KMS-11 (cell line): ENCODE measurements at regions not wholly inside any gene's neighbourhood (a gene's known extent, or its start where the extent isn't known, plus 50 kb on each side); places are given as distances from the start of the nearest gene placed in this dataset.

Source experiments
- H2AFZ ChIP-seq: fragments of 200-600 bp; sonication (generic); 2 replicates; pipeline ENCODE4 v1.6.1; 2016; ENCODE audit warnings: antibody characterized with exemption, mixed run types, low read depth
- H3K27ac ChIP-seq: fragments of 200-600 bp; sonication (generic); 2 replicates; pipeline ENCODE4 v1.6.1; 2016; ENCODE audit warnings: mild to moderate bottlenecking, mixed run types
- H3K27me3 ChIP-seq: fragments of 200-600 bp; sonication (generic); 2 replicates; pipeline ENCODE4 v1.6.1; 2017; ENCODE audit warnings: mild to moderate bottlenecking, low read depth, mixed run types, moderate library complexity; ENCODE audit not compliant: insufficient read depth
- H3K36me3 ChIP-seq: fragments of 200-600 bp; sonication (generic); 2 replicates; pipeline ENCODE4 v1.6.1; 2017; ENCODE audit warnings: mild to moderate bottlenecking, mixed run types; ENCODE audit not compliant: insufficient read depth
- H3K4me1 ChIP-seq: fragments of 200-600 bp; sonication (generic); 2 replicates; pipeline ENCODE4 v1.6.1; 2016; ENCODE audit warnings: mild to moderate bottlenecking, low read depth, mixed run types; ENCODE audit not compliant: poor library complexity, severe bottlenecking
- H3K4me2 ChIP-seq: fragments of 200-600 bp; sonication (generic); 2 replicates; pipeline ENCODE4 v1.7.0; 2016; ENCODE audit warnings: mild to moderate bottlenecking, mixed run types
- H3K4me3 ChIP-seq: fragments of 200-600 bp; sonication (generic); IDR thresholded peaks from 2 replicates; pipeline ENCODE4 v1.6.1; 2017; ENCODE audit warnings: low read depth, low read length, mixed read lengths; ENCODE audit not compliant: insufficient read depth
- H3K79me2 ChIP-seq: fragments of 200-600 bp; sonication (generic); 2 replicates; pipeline ENCODE4 v1.6.1; 2016; ENCODE audit warnings: low read depth, mixed run types; ENCODE audit not compliant: insufficient read depth
- H3K9ac ChIP-seq: fragments of 200-600 bp; sonication (generic); 2 replicates; pipeline ENCODE4 v1.6.1; 2016; ENCODE audit warnings: mild to moderate bottlenecking, mixed run types
- H4K20me1 ChIP-seq: fragments of 200-600 bp; sonication (generic); 2 replicates; pipeline ENCODE4 v1.6.1; 2016; ENCODE audit warnings: mild to moderate bottlenecking, mixed run types; ENCODE audit not compliant: insufficient read depth
- CTCF ChIP-seq: fragments of 200-600 bp; sonication (generic); conservative IDR thresholded peaks from 2 replicates; pipeline ENCODE4 v1.6.1; 2017; ENCODE audit warnings: low read depth, mild to moderate bottlenecking, antibody characterized with exemption, low read length, moderate library complexity, mixed read lengths

GRCh38 chr12:20047901-20048300 is 320.4 kb upstream of the PDE3A start:
- no peak for TF ChIP-seq CTCF
- no peak overlapping the region for H3K9ac ChIP-seq

GRCh38 chr12:20050221-20050620 is 318.1 kb upstream of the PDE3A start:
- Histone ChIP-seq H3K79me2 (no peaks in the 10 kb centered on the region), H3K27me3 (no peaks in the 10 kb centered on the region), H3K4me1 (no peaks in the 10 kb centered on the region), H4K20me1 (no peaks in the 10 kb centered on the region), H3K36me3 (no peaks in the 10 kb centered on the region), H2AFZ (no peak overlapping the region), H3K27ac (no peak overlapping the region), H3K9ac (no peak overlapping the region), H3K4me3 (no peak overlapping the region), H3K4me2 (no peak overlapping the region)
- TF ChIP-seq CTCF: no peak

More at GRCh38 chr12:20047901-20048300, 320.4 kb upstream of the PDE3A start:
- no peaks in the 10 kb centered on the region for H3K36me3 ChIP-seq
- H3K27ac ChIP-seq: no peak overlapping the region
- no peak overlapping the region for H3K4me3 ChIP-seq
- H2AFZ ChIP-seq: no peak overlapping the region
- no peak overlapping the region for H3K4me2 ChIP-seq
- no peaks in the 10 kb centered on the region for H4K20me1 ChIP-seq
- H3K4me1 ChIP-seq: no peaks in the 10 kb centered on the region
- H3K79me2 ChIP-seq: no peaks in the 10 kb centered on the region
- no peaks in the 10 kb centered on the region for H3K27me3 ChIP-seq

- Histone ChIP-seq H3K27me3 (no peaks in the 10 kb centered on the region), H3K36me3 (no peaks in the 10 kb centered on the region), H3K4me1 (no peaks in the 10 kb centered on the region), H3K4me3 (no peak overlapping the region), H4K20me1 (no peaks in the 10 kb centered on the region), H2AFZ (no peak overlapping the region), H3K9ac (no peak overlapping the region), H3K4me2 (no peak overlapping the region), H3K27ac (no peak overlapping the region), H3K79me2 (no peaks in the 10 kb centered on the region)
- no peak for TF ChIP-seq CTCF
These were observed 314.6 kb upstream of the PDE3A start for GRCh38 chr12:20053782-20054181.

- no peak for TF ChIP-seq CTCF
- no peak overlapping the region for H2AFZ ChIP-seq
- no peak overlapping the region for H3K9ac ChIP-seq
- H3K27ac ChIP-seq: no peak overlapping the region
- no peaks in the 10 kb centered on the region for H3K79me2 ChIP-seq
- H3K4me3 ChIP-seq: no peak overlapping the region
- H3K4me1 ChIP-seq: no peaks in the 10 kb centered on the region
- no peaks in the 10 kb centered on the region for H3K27me3 ChIP-seq
- H4K20me1 ChIP-seq: no peaks in the 10 kb centered on the region
- no peak overlapping the region for H3K4me2 ChIP-seq
- no peaks in the 10 kb centered on the region for H3K36me3 ChIP-seq
These were observed 312.5 kb upstream of the PDE3A start for GRCh38 chr12:20055856-20056255.
